ENCODE measurements at regions not wholly inside any gene's neighbourhood (a gene's known extent, or its start where the extent isn't known, plus 50 kb on each side); places are given as distances from the start of the nearest gene placed in this dataset.

- TF ChIP-seq CTCF (IDR thresholded peaks at IDR 0.05; ENCODE audit: low read depth, low read length, missing control alignments): no peak
- H3K4me3 ChIP-seq (replicated peaks; ENCODE audit: low read depth, low read length): no peak overlapping the region
Measured at GRCh38 chr2:136328207-136328795, 210.4 kb upstream of the CXCR4 start.

DNA sequence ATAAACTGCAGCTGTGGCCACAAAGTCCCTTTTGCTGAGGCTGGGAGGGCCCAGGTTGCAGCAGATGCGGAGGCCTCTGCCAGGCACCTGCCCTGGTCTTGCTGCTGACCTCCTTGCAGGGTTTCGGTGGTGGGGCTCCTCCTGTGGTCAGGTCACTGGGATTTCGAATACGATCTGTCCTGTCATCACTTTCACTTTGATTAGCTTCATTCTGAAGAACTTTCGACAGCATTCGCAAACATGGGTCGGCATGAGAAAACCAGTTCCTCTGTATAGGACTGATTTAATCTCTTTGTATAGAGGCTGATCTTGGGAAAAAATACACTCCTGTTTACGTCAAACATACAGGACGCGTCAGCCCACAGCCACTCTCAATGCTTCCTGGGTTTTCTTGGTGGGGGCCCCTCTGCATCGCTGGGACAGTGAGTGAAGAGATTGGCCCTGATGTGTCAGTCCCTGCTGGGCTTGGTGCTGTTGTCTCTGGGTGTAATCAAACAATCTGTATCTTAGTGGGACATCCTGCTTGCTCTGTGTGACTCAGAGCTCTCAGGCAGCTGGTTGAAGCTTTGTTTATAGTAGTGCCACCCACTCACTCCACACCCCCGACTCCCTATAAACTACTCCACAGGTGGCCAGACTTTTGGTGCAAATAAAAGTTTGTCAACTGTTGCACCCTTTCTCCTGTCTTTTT lies 209.4 kb upstream of the CXCR4 start:
- no peak for TF ChIP-seq CTCF (IDR thresholded peaks at IDR 0.05; ENCODE audit: low read depth, low read length, missing control alignments)
- DNase-seq (ENCODE audit: extremely low read depth, low read depth): peak; percentile 26
- H3K4me3 ChIP-seq (replicated peaks; ENCODE audit: low read depth, low read length): no peak overlapping the region

More at GRCh38 chr2:136328207-136328795, 210.4 kb upstream of the CXCR4 start:
- DNase-seq (ENCODE audit: extremely low read depth, low read depth): no peak

- TF ChIP-seq CTCF (IDR thresholded peaks at IDR 0.05; ENCODE audit: low read depth, low read length, missing control alignments): no peak
- DNase-seq (ENCODE audit: extremely low read depth, low read depth): no peak
- no peak overlapping the region for H3K4me3 ChIP-seq (replicated peaks; ENCODE audit: low read depth, low read length)
Measured at GRCh38 chr2:136325844-136326331, 207.9 kb upstream of the CXCR4 start.

DNA sequence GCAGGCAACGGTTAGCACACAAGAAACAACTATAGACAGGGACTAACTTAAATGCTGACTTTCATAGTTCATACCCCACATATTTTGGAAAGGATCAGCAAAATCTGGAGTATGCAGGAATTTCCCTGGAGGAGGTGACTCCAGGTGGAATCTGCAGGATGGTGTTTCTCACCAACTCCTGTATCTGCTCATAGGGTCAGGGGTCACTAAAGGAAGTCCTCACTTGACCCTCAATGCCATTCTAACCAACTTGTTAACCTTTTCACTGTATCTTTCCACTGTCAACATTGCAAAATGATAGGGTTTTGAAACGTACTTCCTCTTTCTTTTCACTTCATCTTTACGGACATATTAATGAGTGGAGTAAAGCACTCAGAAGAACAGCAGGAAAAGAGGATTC lies 207.0 kb upstream of the CXCR4 start:
- H3K4me3 ChIP-seq (replicated peaks; ENCODE audit: low read depth, low read length): no peak overlapping the region
- no peak for DNase-seq (ENCODE audit: extremely low read depth, low read depth)
- no peak for TF ChIP-seq CTCF (IDR thresholded peaks at IDR 0.05; ENCODE audit: low read depth, low read length, missing control alignments)

DNA sequence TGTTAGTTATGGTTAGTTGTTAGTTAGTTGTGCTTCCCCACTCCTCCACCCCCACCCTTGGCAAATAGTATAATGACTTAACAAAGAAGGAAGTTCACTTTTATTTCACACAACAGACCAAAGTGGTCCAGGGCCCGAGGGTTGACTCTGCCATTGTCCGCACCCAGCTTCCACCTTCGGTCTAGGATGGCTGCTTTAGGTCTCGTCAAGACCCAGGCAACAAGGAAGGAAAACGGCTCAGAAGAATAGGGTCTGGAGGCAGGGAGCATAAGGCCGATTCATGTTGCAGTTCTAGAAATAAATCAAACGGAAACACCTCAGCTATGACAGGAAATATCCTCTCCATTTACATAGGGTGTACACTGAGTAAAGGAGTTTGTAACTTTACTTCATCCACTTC lies 206.0 kb upstream of the CXCR4 start:
- no peak for TF ChIP-seq CTCF (IDR thresholded peaks at IDR 0.05; ENCODE audit: low read depth, low read length, missing control alignments)
- no peak for DNase-seq (ENCODE audit: extremely low read depth, low read depth)
- no peak overlapping the region for H3K4me3 ChIP-seq (replicated peaks; ENCODE audit: low read depth, low read length)

GRCh38 chr2:136323195-136323594 lies 205.2 kb upstream of the CXCR4 start:
- no peak for TF ChIP-seq CTCF (IDR thresholded peaks at IDR 0.05; ENCODE audit: low read depth, low read length, missing control alignments)
- no peak overlapping the region for H3K4me3 ChIP-seq (replicated peaks; ENCODE audit: low read depth, low read length)
- DNase-seq (ENCODE audit: extremely low read depth, low read depth): no peak

Measured in HFF-Myc (cell line).